ENCODE measurements at regions not wholly inside any gene's neighbourhood (a gene's known extent, or its start where the extent isn't known, plus 50 kb on each side); places are given as distances from the start of the nearest gene placed in this dataset.

DNA sequence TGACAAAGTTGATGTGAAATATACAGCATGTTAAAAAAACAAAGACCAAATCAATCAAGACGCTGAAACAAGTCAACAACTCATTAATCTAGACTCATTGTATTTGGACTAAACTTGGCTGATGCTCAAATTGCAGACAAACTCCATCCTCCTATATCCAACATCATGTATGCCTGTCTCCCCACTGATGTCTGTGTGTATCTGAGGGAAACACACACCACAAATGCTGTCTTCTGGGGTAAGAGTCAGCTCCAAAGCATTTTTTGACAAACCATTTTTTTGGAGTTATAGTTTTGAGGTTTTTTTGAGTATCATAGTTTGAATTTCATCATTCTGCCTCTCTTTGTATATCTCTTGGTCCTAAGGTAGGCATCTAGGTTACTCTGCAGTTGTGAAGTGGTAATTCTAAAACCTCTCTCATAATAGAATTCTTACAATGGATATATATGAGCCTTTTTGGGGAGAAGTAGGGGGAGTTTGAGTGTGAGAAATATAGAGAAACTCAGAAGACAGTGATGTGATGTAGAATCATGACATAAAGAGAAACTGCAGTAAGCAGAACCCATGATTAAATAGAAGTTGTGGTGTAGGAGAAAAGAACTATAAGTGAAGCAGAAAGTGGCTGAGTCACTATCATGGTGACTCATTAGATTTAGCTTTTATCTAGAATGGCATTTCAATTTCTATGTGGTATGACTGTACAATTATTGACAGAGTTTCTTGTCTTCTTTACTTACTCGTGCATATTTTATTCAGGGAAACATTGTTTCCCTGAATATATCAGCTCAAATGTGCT, 1531.1 kb upstream of the LRRTM3 start (continued):
- TF ChIP-seq, protein P1, sequence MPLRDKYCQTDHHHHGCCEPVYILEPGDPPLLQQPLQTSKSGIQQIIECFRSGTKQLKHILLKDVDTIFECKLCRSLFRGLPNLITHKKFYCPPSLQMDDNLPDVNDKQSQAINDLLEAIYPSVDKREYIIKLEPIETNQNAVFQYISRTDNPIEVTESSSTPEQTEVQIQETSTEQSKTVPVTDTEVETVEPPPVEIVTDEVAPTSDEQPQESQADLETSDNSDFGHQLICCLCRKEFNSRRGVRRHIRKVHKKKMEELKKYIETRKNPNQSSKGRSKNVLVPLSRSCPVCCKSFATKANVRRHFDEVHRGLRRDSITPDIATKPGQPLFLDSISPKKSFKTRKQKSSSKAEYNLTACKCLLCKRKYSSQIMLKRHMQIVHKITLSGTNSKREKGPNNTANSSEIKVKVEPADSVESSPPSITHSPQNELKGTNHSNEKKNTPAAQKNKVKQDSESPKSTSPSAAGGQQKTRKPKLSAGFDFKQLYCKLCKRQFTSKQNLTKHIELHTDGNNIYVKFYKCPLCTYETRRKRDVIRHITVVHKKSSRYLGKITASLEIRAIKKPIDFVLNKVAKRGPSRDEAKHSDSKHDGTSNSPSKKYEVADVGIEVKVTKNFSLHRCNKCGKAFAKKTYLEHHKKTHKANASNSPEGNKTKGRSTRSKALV (CRISPR knock-in tag; IDR thresholded peaks at IDR 0.05): no peak
- no peak for TF ChIP-seq ZNF446 (CRISPR knock-in tag; IDR thresholded peaks at IDR 0.05)
- no peak for TF ChIP-seq SSRP1 (CRISPR knock-in tag; IDR thresholded peaks at IDR 0.05)
- TF ChIP-seq, protein P2, sequence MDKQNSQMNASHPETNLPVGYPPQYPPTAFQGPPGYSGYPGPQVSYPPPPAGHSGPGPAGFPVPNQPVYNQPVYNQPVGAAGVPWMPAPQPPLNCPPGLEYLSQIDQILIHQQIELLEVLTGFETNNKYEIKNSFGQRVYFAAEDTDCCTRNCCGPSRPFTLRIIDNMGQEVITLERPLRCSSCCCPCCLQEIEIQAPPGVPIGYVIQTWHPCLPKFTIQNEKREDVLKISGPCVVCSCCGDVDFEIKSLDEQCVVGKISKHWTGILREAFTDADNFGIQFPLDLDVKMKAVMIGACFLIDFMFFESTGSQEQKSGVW (CRISPR knock-in tag; IDR thresholded peaks at IDR 0.05; ENCODE audit: borderline replicate concordance): no peak
- no peak for TF ChIP-seq ZNF367 (CRISPR knock-in tag; IDR thresholded peaks at IDR 0.05; ENCODE audit: borderline replicate concordance)
- TF ChIP-seq NR2C2 (CRISPR knock-in tag; IDR thresholded peaks at IDR 0.05; ENCODE audit: borderline replicate concordance): no peak

DNA sequence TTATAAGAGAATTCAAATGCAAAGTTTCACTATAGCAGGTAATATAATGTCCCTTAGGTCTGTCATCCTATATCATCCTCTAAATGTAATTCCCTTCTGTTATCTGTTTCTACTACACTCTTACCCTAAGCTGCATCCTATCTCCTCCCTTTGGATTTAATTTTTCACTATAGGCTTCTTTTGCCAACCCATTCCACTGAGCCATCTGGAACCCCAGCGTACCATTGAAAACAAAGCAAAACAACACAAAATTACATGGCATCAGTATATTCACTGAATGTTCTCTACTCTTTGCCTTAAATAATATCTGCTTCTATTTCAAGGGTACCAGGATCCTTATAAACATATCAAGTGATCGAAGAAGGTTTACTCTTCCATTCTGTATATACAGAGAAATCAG, 1530.2 kb upstream of the LRRTM3 start:
- intact Hi-C loops (cut with micrococcal nuclease; ENCODE audit: unreplicated experiment): no loop called here
- Histone ChIP-seq H3K9ac (ENCODE audit: insufficient read depth, low read depth, low read length) (no peak overlapping the region), H3K4me2 (ENCODE audit: low read depth, low read length) (no peak overlapping the region), H3K27ac (ENCODE audit: extremely low read length, insufficient read depth, low read length) (no peak overlapping the region), H3K9me3 (ENCODE audit: low read length) (peaks cover 8% of the 10 kb centered on the region), H2AFZ (ENCODE audit: low read length) (no peak overlapping the region), H3K79me2 (ENCODE audit: insufficient read depth, low read length) (no peaks in the 10 kb centered on the region), H3K36me3 (replicated peaks in 1 of 2; ENCODE audit: control insufficient read depth in 1 of 2, insufficient read depth in 2 of 2, low read length in 2 of 2) (no peaks in the 10 kb centered on the region), H4K20me1 (ENCODE audit: insufficient read depth, low read length) (no peaks in the 10 kb centered on the region), H3K27me3 (ENCODE audit: control insufficient read depth in 1 of 2, insufficient read depth in 2 of 2, low read length in 2 of 2) (no peaks in the 10 kb centered on the region), H3K4me1 (ENCODE audit: insufficient read depth, low read length) (no peaks in the 10 kb centered on the region), H3K4me3 (replicated peaks in 1 of 3; ENCODE audit: insufficient read depth in 1 of 3, low read depth in 2 of 3, low read length in 3 of 3) (no peak overlapping the region)
- whole genome bisulfite sequencing (ENCODE audit: low lambda C conversion rate): 1% methylated on average over 2 of the region's 2 CpGs
- FAIRE-seq (no peak), ATAC-seq (no peak), DNase-seq (ENCODE audit: low spot score) (no peak)
- POLR2A ChIA-PET: no interaction called here
- in situ Hi-C loops (cut with HindIII; ENCODE audit: extremely low pct_ligation_motif_present, low pct_unique_long_range_greater_than_20kb): no loop called here
- BruUV-seq (replicated peaks): no TSS peak
- CTCF ChIA-PET (ENCODE audit: low intra/inter-chr PET ratio, low total read pairs): no interaction called here
- TF ChIP-seq HDAC6 (IDR thresholded peaks at IDR 0.05; ENCODE audit: low read depth, low read length) (no peak), REXO4 (CRISPR knock-in tag; IDR thresholded peaks at IDR 0.05; ENCODE audit: borderline replicate concordance) (no peak), XBP1 (CRISPR knock-in tag; IDR thresholded peaks at IDR 0.05) (no peak), ZBTB7B (CRISPR knock-in tag; IDR thresholded peaks at IDR 0.05) (no peak), ZNF101 (CRISPR knock-in tag; IDR thresholded peaks at IDR 0.05; ENCODE audit: borderline replicate concordance, low read depth) (no peak), ZNF83 (CRISPR knock-in tag; IDR thresholded peaks at IDR 0.05; ENCODE audit: borderline replicate concordance) (no peak), ZNF543 (CRISPR knock-in tag; IDR thresholded peaks at IDR 0.05) (no peak)
- TF ChIP-seq, protein P3, sequence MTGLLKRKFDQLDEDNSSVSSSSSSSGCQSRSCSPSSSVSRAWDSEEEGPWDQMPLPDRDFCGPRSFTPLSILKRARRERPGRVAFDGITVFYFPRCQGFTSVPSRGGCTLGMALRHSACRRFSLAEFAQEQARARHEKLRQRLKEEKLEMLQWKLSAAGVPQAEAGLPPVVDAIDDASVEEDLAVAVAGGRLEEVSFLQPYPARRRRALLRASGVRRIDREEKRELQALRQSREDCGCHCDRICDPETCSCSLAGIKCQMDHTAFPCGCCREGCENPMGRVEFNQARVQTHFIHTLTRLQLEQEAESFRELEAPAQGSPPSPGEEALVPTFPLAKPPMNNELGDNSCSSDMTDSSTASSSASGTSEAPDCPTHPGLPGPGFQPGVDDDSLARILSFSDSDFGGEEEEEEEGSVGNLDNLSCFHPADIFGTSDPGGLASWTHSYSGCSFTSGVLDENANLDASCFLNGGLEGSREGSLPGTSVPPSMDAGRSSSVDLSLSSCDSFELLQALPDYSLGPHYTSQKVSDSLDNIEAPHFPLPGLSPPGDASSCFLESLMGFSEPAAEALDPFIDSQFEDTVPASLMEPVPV (CRISPR knock-in tag; IDR thresholded peaks at IDR 0.05): no peak
- TF ChIP-seq, protein P4, sequence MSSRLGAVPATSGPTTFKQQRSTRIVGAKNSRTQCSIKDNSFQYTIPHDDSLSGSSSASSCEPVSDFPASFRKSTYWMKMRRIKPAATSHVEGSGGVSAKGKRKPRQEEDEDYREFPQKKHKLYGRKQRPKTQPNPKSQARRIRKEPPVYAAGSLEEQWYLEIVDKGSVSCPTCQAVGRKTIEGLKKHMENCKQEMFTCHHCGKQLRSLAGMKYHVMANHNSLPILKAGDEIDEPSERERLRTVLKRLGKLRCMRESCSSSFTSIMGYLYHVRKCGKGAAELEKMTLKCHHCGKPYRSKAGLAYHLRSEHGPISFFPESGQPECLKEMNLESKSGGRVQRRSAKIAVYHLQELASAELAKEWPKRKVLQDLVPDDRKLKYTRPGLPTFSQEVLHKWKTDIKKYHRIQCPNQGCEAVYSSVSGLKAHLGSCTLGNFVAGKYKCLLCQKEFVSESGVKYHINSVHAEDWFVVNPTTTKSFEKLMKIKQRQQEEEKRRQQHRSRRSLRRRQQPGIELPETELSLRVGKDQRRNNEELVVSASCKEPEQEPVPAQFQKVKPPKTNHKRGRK (CRISPR knock-in tag; IDR thresholded peaks at IDR 0.05): no peak

Measured in HepG2 (cell line).